ENCODE measurements at regions not wholly inside any gene's neighbourhood (a gene's known extent, or its start where the extent isn't known, plus 50 kb on each side); places are given as distances from the start of the nearest gene placed in this dataset.
A peak's percentile ranks its signal among the peaks of the same experiment; 100 is the strongest.

DNA sequence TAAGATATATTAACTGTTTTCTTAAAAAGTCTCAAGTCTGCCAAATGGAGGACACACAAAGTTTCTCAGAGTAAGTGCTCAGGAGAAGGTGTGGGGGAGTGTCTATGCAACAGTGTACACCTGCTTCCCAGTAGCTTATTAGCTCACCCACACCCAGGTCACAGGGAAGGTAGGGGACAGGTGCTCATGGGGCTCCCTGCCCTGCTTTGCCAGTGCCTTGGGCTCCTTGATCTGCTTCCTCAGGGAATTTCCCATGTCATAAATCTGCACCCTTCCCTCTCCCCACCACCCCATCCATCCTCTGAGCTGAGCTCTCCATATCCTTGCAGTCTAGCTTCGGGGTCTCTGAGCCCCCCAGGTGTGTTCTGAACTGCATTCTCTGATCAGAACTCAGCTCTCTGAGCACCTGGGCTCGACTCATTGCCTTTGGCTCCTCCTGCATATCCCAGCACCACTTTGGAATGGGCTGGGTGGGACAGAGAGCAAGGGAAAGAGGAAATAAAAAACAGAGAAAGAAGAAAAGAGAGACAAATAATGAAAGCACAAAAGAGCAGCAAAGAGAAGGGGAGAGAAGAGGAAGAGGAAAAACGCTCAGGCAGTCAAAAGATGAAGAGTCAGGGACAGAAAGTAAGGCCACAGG, 87.0 kb upstream of the ATP1B1 start:
- DNase-seq (ENCODE audit: low read depth), result no peak
- no peak for TF ChIP-seq CTCF (IDR thresholded peaks at IDR 0.05; ENCODE audit: insufficient read depth, low read length, poor library complexity, severe bottlenecking)
- no peaks in the 10 kb centered on the region for H3K27me3 ChIP-seq (ENCODE audit: control insufficient read depth, insufficient read depth, low read length)
- no peaks in the 10 kb centered on the region for H3K36me3 ChIP-seq (ENCODE audit: control insufficient read depth, insufficient read depth, low read length)
- no peak overlapping the region for H3K4me3 ChIP-seq (ENCODE audit: low read depth, low read length)

DNA sequence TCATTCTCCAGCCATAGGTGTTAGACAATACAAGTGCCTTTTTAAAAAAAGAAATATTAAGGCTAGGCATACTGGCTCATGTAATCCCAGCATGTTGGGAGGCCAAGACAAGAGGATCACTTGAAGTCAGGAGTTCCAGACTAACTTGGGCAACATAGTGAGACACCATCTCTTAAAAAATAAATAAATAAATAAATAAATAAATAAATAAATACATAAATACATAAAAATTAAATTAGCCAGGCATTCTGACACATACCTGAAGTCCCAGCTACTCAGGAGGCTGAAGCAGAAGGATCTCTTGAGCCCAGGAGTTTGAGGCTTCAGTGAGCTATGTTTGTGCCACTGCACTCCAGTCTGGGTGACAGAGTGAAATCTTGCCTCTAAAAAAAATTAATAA, 85.8 kb upstream of the ATP1B1 start:
- H3K27me3 ChIP-seq (ENCODE audit: control insufficient read depth, insufficient read depth, low read length), result no peaks in the 10 kb centered on the region

GRCh38 chr1:169022648-169023047, 83.8 kb upstream of the ATP1B1 start:
- no peaks in the 10 kb centered on the region for H3K27me3 ChIP-seq (ENCODE audit: control insufficient read depth, insufficient read depth, low read length)
- no peaks in the 10 kb centered on the region for H3K36me3 ChIP-seq (ENCODE audit: control insufficient read depth, insufficient read depth, low read length)
- no peak for TF ChIP-seq CTCF (IDR thresholded peaks at IDR 0.05; ENCODE audit: insufficient read depth, low read length, poor library complexity, severe bottlenecking)
- no peak for DNase-seq (ENCODE audit: low read depth)
- no peak overlapping the region for H3K4me3 ChIP-seq (ENCODE audit: low read depth, low read length)

More for the DNA sequence above, 85.8 kb upstream of the ATP1B1 start:
- no peak overlapping the region for H3K4me3 ChIP-seq (ENCODE audit: low read depth, low read length)
- no peaks in the 10 kb centered on the region for H3K36me3 ChIP-seq (ENCODE audit: control insufficient read depth, insufficient read depth, low read length)
- no peak for DNase-seq (ENCODE audit: low read depth)
- TF ChIP-seq CTCF (IDR thresholded peaks at IDR 0.05; ENCODE audit: insufficient read depth, low read length, poor library complexity, severe bottlenecking), result no peak

- no peak for TF ChIP-seq CTCF (IDR thresholded peaks at IDR 0.05; ENCODE audit: insufficient read depth, low read length, poor library complexity, severe bottlenecking)
- H3K27me3 ChIP-seq (ENCODE audit: control insufficient read depth, insufficient read depth, low read length), result no peaks in the 10 kb centered on the region
- no peak for DNase-seq (ENCODE audit: low read depth)
- H3K4me3 ChIP-seq (ENCODE audit: low read depth, low read length), result no peak overlapping the region
- H3K36me3 ChIP-seq (ENCODE audit: control insufficient read depth, insufficient read depth, low read length), result no peaks in the 10 kb centered on the region
Measured at GRCh38 chr1:169024255-169024654, 82.2 kb upstream of the ATP1B1 start.

- peak; percentile 70 for DNase-seq (ENCODE audit: low read depth)
- no peaks in the 10 kb centered on the region for H3K27me3 ChIP-seq (ENCODE audit: control insufficient read depth, insufficient read depth, low read length)
- H3K4me3 ChIP-seq (ENCODE audit: low read depth, low read length), result no peak overlapping the region
- TF ChIP-seq CTCF (IDR thresholded peaks at IDR 0.05; ENCODE audit: insufficient read depth, low read length, poor library complexity, severe bottlenecking), result no peak
- no peaks in the 10 kb centered on the region for H3K36me3 ChIP-seq (ENCODE audit: control insufficient read depth, insufficient read depth, low read length)
Measured at GRCh38 chr1:169024800-169025271, 81.7 kb upstream of the ATP1B1 start.

GRCh38 chr1:169025412-169025811, 81.1 kb upstream of the ATP1B1 start:
- no peak for TF ChIP-seq CTCF (IDR thresholded peaks at IDR 0.05; ENCODE audit: insufficient read depth, low read length, poor library complexity, severe bottlenecking)
- DNase-seq (ENCODE audit: low read depth), result no peak
- H3K4me3 ChIP-seq (ENCODE audit: low read depth, low read length), result no peak overlapping the region
- no peaks in the 10 kb centered on the region for H3K27me3 ChIP-seq (ENCODE audit: control insufficient read depth, insufficient read depth, low read length)
- no peaks in the 10 kb centered on the region for H3K36me3 ChIP-seq (ENCODE audit: control insufficient read depth, insufficient read depth, low read length)
